Kidney glomerular epithelial cell (primary cell): ENCODE measurements at regions not wholly inside any gene's neighbourhood (a gene's known extent, or its start where the extent isn't known, plus 50 kb on each side); places are given as distances from the start of the nearest gene placed in this dataset.

ENCODE experiments used
- DNase-seq: peaks from one replicate; lab custom pipeline; 2025; lab: John Stamatoyannopoulos, UW

DNA sequence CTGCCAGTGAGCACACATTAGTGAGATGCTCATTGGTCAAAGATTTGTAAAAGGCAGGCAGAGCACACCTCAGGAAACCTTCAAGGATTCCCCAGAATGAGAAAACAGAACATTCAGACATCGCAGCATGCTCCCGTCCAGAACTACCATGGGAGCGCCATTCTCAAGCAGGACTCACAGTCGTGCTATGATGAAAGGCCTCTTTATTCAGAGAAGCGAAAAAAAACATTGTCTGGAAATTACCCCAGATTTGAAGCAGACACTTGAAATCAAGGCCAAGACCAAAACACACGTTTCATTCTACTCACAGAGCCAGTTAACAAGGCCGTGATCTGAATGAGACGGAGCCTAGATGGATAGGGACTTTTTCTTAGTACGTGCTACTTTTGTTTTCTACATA, 961.8 kb upstream of the TENM3 start:
- DNase-seq = no peak

- DNase-seq = no peak
Observed at GRCh38 chr4:181289198-181289597, 954.0 kb upstream of the TENM3 start.

DNA sequence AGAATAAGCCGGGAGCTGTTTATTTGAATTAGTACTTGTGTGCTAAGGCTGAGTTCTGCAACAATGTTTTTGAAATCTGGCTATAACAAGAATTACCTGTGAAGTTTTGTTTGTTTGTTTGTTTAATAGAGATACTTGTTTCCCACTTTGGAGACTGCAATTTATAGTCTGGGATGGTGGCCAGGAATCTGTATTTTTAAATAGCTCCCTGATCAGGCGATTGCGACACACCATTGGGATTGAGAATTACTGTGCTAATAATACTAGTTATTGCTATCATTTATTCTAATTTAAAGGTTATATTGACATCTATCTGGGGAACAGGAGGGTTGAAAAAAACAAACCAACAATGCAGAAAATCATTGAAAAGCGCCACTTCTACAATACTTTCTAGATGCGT, 951.6 kb upstream of the TENM3 start:
- DNase-seq = no peak

- DNase-seq = no peak
Observed at GRCh38 chr4:181293014-181293413, 950.2 kb upstream of the TENM3 start.

GRCh38 chr4:181293541-181293940, 949.7 kb upstream of the TENM3 start:
- DNase-seq = no peak

- no peak for DNase-seq
Observed at GRCh38 chr4:181294421-181294820, 948.8 kb upstream of the TENM3 start.

DNA sequence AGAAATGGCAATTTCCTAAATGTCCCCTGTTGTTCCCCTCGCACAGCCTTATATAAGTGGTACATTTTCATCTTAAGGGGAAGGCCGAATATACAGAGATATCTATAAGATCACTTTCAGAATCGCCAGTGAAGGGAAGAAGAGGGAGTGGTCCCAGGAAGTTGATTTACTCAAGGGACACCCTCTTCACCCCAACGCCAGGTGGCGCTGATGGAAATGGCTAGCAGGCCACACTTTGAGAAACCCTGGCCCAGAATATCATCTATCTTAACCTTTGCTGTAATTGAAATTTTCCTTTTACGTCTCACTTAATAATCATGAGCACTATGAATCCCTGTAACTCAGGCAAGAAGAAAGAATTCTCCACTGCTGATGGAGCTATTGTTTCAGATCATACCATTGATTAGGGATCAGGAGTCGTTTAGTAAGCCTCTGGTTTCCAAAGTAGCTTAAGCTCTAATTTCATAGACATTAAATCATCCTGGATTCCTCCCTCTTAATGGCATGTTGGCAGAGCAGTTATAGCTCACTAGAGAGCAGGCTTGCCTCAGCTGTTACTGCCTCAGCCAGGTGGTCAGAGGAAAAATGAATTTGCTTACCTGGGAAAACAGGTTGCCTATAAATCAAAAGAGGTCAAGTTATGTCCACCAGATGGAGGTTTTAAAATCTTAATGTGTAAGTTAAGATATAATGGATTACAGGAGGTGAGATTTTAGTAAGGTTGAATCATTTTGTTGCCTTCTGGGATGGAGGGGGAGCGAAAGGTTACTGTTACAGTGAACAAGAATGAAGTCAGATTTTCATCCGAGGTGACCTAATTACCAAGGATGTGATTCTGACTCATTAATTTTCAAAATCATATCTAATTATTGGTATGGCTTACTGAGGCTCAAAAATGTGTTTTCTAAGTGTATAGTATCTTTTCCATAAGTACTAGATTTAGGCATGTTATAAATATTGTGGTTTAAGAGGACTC, 941.2 kb upstream of the TENM3 start:
- no peak for DNase-seq

- DNase-seq = no peak
Observed at GRCh38 chr4:181307824-181308223, 935.4 kb upstream of the TENM3 start.

DNA sequence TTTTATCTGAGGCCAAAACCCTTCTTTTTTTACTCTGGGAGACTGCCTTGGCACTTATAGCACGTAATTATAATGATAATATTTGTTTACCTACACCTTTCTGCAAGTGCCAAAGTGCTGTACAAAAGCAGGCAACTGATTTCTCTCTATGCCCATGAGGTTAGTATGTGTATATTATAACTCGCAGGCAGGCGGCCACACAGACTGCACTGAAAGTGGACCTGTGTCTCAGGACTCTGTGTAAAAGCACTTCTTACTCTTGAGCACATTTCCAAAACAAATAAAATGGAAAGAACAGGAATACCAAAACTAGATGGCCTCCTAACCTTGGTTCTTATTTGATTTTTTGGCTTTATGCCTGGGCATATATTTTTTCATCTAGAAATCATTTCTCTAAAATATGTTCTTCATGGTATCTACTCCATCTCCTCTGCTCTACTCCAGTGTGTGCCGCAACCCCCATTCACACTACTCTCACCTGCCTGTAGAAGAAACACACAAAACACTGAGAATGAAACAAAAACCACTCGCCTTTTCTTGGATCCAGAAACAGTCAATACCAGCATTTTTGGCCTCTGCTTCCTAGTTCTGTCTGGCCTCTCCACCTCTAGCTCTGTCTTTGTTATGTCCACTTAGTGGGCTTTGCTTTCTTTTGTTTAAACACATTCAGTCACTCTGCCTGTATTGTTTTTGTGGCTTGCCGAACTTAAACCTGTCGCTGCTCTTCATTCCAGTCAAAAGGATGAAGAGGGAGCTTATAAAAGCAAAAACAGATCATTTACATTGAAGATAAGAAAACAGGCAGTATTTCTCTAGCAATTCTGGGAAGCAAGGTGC, 934.5 kb upstream of the TENM3 start:
- DNase-seq = no peak

DNA sequence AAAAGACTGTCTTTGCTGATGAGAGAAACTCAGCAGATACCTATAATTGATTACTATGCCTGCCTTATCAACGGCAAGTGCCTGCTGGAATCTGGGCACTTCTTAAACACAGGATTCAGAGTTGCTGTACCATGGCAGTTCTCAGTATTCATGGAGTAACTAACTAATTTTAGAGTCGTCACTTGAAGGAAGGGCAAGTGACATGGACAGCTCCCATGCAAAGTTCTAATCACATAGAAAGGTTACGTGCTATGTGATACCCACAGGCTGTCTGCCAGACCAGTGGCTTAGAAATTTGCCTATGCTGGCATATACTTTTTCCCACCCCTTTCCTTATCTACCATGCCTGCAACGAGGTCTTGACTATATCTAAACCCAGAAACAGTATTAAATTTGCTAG, 931.1 kb upstream of the TENM3 start:
- DNase-seq = no peak

GRCh38 chr4:181319629-181320028, 923.6 kb upstream of the TENM3 start:
- DNase-seq = no peak

DNA sequence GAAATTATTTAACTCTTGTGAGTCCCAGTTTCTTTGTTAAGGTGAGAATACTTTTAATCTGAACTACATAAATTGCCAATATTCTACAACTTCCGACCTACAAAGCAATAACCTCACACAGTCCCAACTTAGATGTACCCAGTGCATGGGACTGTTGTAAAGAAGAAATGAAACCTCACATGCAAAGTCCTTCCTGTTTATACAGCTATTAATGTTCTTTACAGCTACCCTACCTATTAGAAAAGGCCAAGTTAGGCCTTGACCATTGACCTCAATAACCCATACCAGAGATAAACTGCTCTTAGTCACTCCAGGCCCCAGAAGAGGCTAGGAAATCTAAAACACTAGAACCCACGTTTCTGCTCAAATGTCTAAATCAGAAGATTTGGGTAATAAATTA, 920.1 kb upstream of the TENM3 start:
- no peak for DNase-seq

DNA sequence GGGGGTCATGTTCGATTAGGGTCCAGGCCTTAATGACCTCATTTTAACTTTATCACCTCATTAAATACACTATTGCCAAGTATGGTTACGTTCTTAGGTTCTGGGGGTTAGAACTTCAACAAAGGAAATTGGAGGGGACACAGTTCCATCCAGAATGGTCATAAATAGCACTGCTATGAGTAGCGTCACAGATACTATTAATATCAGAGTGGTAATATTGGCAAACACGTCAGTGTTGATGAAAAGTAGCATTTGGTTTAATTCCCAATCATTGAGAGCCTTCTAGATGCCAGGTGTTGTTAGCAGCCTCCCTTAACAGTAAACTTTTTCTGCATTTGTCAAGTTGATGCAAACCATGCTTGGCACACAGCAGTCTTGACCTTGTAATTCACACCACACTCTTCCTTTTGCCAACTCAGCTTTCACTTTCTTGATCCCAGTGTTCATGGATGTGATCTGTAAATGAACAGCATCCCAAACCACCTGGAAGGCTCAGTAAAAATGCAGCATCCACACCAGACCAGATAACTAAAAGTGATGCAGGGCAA, 912.5 kb upstream of the TENM3 start:
- no peak for DNase-seq

- no peak for DNase-seq
Observed at GRCh38 chr4:181331214-181331613, 912.0 kb upstream of the TENM3 start.

DNA sequence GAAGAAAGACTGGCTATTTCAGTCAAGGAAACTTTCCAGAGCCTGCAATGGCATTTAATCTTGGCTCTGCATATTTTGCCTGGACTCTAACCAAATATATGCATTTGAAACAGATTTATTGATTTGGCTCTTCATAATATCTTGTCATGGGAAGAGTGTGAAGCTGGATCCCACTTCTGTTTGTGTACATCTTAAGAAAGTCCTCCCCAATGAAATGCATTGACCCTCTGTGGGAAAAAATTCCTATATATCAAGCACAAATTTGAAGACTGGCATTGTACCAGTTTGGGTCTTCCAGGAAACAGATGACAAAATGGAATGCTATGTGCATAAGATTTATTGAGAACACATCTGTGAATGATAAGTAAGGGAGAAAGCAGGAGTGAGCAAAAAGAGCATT, 897.3 kb upstream of the TENM3 start:
- DNase-seq = no peak

- DNase-seq = no peak
Observed at GRCh38 chr4:181350615-181351415, 892.4 kb upstream of the TENM3 start.

DNA sequence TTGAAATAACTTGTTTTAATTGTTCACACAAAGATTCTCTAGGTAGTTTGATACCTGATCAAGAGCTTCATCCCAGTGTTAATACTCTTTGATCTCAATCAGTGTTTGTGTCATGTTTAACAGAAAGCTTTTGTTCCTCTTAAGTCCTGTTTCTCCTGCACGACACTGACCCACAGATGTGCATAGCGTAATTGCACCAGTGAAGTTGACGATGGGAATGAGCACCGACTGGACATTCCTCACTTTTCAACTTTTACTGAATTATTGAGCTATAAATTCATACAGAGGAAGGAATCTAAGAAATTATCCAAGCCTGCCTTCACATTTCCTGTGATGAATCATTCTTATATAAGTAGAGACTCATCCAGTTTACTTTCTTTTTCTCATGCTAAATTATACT, 878.7 kb upstream of the TENM3 start:
- DNase-seq = no peak

- no peak for DNase-seq
Observed at GRCh38 chr4:181365671-181366070, 877.5 kb upstream of the TENM3 start.

- no peak for DNase-seq
Observed at GRCh38 chr4:181372014-181372413, 871.2 kb upstream of the TENM3 start.

GRCh38 chr4:181376058-181376457, 867.1 kb upstream of the TENM3 start:
- DNase-seq = no peak

DNA sequence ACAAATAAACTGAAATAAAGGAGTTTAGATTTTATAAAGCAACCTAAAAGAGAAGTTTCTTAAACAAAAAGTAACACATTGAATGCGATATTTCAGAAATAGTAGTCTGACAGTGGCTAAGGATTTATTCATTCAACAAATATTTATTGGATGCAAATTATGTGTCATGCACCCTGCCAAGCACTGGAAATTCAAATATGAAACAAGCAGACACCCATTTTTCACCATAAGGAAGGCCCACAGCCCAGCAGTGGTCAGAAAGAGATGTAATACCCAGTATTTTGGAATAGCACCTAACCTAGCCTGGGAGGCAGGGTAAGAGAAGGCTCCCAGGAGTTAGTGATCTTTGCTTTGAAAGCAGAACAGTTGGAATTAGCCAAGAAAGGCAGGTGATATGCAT, 855.1 kb upstream of the TENM3 start:
- DNase-seq = no peak

- no peak for DNase-seq
Observed at GRCh38 chr4:181416966-181417365, 826.2 kb upstream of the TENM3 start.
